CD4-positive, alpha-beta T cell treated with Interleukin-6 for 4 hours (primary cell): ENCODE measurements at regions not wholly inside any gene's neighbourhood (a gene's known extent, or its start where the extent isn't known, plus 50 kb on each side); places are given as distances from the start of the nearest gene placed in this dataset.
"Not testable (repeated sequence)": the region's sequence is repeated elsewhere in the genome, so short reads cannot be mapped to it uniquely, and the experiment has no call there.

Experiments
- DNase-seq: peaks from one replicate; pipeline ENCODE4 v3.0.0-alpha.2; 2020; ENCODE audit warnings: mixed read lengths

DNA sequence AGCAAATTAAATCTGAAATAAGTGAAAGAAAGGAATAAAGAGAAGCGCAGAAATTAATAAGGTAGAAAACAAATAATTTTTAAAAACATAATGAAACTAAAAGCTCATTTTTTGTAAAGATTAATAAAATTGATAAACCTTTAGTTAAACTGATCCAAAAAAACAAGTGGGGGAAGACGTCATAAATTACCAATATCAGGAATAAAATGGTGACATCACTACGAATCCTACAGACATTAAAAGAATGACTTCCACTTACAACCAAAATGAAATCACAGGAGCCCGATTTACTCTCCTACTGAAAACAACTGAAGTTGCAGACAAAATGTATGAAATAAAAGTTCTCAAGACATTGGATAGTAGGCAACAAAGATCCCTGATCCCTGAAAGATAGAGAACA, 68.1 kb upstream of the IFFO2 start:
- no peak for DNase-seq

DNA sequence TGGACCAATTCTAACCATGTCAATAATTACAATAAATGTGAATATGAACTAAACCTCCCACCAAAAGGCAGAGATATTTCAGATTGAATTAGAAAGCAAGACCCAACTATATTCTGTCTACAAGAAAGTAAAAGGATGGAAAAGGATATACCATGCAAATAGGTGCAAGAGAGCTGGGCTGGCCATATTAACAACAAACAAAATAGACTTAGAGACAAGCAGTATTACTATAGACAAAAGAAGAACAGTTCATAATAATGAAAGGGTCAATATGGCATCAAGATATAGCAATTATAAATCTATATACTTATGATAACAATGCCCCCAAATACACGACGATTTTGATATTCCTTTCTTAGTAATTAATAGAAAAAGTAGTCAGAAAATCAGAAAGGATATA, 67.3 kb upstream of the IFFO2 start:
- no peak for DNase-seq

DNA sequence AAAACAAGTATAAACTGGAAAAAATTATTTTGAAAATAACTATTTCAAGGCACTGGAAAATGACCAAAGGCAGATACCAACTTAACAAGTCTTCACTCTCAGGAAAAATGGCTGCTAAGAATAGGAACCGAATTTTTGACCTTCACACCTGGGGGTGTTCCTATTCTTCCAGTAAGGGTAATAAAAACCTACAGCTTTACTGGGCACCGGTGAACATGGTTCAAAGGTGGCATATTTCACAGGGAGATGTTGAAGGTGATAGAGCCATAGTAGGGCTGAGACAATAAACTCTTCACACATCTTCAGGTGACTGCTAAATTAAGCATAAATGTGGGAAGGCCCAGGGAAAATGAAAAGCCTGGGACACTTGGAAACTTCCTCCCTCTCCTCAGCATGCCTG, 65.4 kb upstream of the IFFO2 start:
- no peak for DNase-seq

DNA sequence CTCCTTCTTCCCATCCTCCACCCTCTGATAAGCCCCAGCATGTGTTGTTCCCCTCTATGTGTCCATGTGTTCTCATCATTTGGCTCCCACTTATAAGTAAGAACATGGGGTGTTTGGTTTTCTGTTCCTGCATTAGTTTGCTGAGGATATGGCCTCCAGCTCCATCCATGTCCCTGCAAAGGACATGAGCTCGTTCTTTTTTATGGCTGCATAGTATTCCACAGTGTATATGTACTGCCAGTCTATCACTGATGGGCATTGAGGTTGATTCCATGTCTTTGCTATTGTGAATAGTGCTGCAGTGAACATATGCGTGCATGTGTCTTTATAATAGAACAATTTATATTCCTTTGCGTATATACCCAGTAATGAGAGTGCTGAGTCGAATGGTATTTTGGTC, 62.8 kb upstream of the IFFO2 start:
- DNase-seq = not testable (repeated sequence)

DNA sequence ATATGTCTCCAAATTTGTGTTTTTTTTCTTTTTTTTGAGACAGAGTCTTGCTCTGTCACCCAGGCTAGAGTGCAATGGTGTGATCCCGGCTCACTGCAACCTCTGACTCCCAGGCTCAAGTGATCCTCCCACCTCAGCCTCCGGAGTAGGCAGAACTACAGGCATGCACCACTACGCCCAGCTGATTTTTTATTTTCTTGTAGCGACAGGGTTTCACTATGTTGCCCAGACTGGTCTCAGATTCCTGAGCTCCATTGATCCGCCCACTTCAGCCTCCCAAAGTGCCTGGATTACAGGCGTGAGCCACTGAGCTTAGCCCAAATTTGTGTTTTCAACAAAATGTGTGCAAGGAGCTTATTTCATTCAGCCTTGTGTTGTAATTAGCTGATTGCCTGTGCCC, 59.0 kb upstream of the IFFO2 start:
- no peak for DNase-seq

DNA sequence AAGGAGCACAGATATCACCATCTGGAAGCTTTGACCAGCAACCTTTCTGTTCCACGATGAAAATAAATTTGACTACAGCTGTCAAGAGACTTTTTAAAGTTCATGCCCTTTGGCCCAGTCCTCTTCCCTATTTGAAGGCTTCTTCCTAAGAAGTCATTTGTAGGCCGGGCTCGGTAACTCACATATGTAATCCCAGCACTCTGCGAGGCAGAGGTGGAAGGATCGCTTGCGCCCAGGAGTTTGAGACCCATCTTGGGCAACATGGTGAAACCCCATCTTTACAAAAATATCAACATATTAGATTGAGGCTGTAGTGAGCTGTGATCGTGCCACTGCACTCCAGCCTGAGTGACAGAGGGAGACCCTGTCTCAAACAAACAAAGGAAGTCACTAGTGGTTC, 58.3 kb upstream of the IFFO2 start:
- DNase-seq = no peak

DNA sequence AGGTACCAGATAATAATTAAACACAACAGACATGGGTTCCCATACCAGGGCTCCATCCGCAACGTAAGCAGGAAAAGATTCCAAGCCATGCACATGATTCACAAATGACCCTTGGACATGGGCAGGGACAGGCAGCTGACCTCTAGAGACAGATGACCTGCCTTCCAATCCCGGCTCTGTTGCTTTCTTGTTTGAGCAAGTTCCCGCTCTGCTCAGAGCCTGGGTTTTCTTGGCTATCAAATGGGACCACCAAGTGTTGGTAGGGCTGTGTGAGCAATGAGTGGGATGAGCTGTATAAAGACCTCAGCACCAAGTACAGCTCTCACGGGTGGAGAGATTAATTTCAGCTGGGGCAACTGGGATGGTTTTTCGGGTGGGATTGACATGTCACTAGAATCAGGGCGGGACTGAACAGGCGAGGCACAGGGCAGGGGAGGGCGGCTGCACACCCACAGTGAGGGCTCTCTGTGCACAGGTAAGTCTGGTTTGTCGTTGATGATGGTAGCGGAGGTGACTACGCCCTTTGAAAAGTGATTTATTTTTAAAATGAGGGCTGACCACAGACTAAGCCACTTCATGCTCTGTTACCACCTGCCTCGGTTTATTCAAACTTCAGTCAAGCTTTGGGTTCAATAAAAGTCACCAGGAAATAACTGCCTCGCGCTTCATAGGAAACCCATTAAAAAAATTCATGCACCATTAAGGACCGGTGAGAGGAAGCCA, 57.5 kb upstream of the IFFO2 start:
- no peak for DNase-seq

DNA sequence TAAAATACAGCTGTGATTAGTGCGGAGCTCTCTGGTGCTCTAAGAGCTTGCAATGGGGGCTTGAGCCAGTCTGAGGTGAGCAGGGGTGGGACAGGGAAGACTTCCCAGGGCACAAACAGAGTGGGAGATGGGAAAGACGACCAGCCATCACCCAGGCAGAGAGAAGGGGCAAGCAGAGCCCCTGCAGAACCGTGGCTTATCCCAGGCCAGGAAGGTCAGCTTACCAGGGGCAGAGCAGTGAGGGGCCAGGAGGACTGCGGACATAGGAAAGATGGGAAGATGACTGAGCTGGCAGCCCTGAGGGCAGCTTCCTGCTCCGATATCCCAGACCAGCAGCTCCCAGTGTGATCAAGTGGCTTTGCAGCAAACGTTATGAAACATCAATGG, 55.4 kb upstream of the IFFO2 start:
- DNase-seq = no peak

DNA sequence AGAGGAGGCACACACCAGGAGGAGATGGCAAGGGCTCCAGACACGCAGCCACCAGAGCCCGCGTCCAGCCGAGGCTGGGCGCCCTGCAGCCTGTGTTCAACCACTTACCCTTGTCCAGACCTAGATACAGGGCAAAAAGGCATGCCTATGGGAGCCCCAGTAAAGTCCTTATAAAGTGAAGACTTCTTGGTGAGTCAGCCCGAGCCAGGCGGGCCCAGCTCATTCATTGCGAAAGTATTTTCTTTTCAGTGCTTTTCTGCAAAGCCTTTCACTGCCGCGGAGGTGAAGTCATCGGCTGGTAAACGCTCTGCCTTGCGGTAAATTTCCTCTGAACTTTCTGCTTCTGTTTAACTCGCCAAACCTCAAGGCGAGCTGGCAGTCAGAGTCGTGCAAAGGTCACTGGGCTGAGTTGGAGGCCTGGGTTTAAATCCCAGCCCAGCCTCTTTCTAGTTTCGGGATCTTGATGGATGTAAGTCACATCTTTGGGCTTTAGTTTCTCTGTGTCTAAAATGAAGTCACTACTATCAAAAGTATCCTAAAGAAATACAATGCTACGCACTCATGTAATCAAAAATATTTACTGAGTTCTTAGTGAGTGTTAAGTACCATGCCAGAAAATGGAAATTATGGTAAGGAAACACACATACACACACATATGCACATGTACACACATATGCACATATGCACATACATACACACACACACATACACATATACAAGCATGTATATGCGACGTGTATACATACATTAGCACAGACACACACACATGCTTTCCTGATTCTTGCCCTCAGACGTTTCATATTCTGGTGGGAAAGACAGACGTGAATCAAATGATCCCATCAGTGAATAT, 54.7 kb upstream of the IFFO2 start:
- peak; percentile 81 for DNase-seq

DNA sequence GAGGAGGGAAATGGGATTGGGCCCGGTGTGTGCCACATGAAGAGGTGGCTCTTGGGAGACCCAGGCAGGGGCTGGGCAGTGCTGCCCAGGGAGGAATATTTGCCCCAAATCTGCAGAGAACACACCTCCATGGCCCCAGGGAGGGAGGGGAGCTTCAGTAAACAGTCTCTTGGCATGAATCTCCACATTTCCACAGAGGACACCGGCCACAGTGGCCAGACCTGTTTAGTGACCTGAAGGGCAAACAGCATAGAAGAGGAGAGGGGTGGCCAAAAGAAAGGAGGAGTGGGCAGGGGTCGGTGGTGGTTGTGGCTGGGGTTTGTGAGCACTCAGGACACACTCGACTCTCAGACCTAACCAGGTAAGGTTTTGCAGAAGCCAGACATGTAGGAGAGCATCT, 54.0 kb upstream of the IFFO2 start:
- no peak for DNase-seq

DNA sequence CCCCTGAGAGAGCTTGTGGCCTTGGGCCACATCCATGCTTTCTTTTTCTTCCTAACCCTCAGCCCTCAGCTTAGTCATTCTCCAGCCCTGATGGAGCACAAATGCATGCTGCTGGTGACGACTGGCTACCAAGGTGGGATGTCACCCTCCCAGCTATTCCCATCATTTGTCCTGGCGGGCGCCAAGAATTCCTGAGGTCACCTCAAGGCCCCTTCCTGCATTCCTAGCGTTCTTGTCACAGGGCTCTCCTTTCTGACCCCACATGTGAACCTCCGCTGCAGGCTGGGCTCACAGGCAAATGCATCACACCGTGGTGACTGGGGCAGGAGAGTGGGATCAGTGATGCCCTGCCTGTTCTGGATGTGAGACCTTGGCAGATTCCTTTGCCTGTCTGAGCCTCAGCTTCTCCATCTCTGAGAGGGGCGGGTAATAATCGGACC, 53.4 kb upstream of the IFFO2 start:
- no peak for DNase-seq

DNA sequence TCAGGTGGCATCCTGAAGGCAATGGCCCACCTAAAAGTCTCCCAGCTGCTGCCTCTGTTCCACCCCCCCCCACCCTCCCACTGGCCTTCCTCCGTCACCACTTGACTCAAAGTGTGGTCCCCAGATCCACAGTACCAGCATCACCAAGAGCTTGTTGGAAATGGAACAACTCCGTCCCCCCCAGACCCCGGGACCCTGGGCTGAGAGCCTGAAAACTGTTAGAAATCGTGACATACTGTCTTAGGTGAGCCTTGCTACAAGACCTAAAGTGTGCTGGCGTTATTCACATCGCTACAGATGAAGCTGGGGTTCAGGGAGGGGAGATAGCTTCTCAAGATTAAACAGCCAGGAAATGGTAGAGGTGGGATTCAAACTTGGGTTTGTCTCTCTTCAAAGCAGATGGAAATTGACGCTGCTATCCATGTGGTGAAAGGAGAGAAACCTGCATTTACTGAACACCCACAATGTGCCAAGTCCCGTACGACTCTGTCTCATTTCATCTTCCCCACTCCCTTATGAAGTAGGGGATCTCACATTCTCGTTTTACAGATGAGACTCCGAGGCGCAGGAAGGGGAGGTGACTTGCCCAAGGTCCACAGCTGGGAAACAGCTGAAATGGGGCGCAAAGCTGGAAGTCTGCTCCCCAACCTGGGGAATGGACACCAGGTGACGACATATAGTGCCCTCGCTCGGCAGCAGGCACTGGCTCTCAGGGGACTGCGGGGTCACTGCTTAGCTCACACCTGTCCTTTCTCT, 52.8 kb upstream of the IFFO2 start:
- no peak for DNase-seq

DNA sequence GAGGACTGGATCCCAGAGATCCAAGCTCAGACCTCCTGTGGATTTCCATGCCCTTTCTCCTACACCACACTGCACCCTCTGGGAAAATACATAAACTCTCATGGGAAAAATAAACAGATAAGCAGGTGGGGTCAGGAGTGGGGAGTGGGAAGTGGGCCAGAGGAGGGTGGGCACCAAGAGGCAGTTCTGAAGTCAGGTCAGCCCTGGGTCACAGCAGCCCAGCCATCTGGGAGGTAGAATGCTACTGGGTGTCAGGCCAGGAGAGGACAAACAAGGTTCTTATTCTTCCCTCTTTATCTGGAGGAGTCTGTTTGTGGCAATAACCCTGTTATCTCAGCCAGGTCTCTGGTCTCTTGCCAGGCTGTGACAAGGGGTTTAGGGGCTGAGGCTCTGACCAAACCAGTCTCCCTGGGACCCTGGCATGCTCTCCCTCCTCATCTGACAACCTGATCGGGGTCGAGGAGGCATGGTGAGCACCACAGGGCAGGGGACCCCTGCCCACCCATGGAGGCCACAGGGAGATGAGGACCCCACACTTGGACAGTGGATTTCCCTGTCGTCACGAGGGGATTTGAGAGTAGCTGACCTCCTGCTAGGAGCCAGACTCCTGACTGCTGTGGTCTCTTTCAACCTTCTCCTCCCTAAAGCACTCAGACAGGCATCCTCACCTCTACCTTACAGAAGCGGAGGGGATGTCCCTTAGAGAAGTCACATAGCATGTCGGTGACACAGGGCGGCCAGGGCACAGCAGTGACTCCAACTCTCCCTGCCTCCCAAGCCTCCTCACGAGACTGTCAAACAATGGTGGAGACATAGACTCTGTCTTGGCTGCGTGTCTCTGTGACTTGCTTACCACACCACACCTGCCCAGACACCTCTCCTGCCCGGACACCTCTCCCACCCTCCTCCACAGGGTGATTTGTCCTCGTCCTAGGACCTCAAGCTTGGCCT, 51.3 kb upstream of the IFFO2 start:
- DNase-seq = no peak

DNA sequence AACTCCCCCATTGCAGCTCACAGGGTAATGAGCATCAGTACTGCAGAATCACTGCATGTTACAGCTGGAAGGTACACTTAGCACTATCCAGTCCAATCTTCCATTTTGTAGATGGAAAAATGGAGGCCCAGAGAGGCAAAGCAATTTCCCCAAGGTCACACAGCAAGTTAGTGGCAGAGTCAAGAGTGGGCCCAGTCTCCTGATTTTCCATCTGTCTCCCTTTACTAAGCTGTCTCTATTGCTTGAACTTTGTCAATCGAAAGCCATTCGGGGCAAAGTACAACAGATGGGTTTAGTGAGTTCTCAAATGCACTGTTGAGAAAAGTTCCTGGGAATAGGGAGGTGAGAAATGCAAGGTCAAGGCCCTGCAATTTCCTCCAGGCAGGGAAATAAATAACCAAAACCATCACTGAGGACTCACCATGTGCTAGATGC, 50.4 kb upstream of the IFFO2 start:
- DNase-seq = no peak
